Nucleus accumbens (tissue), 56 donors: ENCODE measurements at regions not wholly inside any gene's neighbourhood (a gene's known extent, or its start where the extent isn't known, plus 50 kb on each side); places are given as distances from the start of the nearest gene placed in this dataset.
A peak's percentile ranks its signal among the peaks of the same experiment; 100 is the strongest.
"Not testable (repeated sequence)": the region's sequence is repeated elsewhere in the genome, so short reads cannot be mapped to it uniquely, and the experiment has no call there.

Source experiments
- DNase-seq, 56 donors: peaks; one replicate each; lab custom pipeline; 2025; lab: John Stamatoyannopoulos, UW

DNA sequence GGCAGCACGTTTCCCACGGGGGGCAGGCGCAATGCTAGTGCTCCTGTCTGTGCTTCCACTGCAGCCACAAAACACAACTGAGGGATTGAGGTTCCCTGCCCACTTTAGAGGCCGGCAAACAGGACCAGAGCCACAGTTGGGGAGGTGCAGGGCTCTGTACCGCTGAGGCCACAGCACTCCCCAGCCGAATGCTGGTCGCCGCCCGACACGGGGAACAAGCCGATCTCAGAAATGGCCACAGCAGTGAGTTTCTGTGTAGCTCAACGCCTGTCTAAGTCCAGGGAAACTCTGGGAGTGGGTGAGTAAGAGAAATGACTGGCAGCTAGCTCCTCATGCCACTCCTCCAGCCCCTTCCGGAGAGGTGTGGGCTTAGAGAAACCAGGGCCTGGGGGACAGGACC is 194.0 kb upstream of the VWC2 start:
- no peak for DNase-seq

- DNase-seq, result no peak
Measured at GRCh38 chr7:49580000-49580399, 193.4 kb upstream of the VWC2 start.

GRCh38 chr7:49580761-49581160 is 192.7 kb upstream of the VWC2 start:
- no peak for DNase-seq

GRCh38 chr7:49583440-49583839 is 190.0 kb upstream of the VWC2 start:
- DNase-seq, result no peak

DNA sequence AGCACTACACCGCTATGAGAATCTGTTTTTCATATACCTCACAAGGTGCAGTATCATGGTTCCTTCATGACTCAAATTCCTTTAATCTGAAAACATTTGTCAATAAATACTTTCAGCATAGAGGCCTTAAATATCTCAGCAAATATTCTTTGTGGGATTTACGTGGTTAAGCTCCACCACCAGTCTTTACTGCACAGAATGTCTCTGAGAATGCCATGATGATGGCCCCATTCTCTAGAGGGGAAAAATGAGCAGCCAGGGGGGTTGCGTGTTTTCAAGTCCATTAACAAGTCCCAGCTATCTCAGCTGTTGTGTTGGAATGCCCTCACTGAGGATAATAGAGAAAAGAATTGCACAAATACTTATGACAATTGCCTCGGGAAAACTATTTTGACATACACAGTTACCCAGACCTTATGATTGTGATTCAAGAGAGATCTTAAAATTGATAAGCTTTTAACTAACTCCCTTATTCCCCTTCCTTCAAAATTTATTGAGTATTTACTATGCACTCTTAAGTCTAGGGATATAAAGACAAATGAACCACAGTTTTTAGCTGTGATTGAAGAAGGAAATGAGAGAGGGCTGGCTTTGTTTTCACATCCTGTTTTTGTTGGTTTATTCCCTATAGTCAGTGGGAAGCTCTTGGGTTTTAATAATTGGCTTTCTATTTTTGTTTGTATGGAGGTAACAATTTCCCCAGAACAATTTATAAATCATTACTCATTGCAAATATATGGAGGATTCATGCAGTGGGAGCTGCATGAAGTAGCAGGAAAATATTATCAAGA is 176.5 kb upstream of the VWC2 start:
- DNase-seq, result no peak

- no peak for DNase-seq
Measured at GRCh38 chr7:49597805-49598204, 175.6 kb upstream of the VWC2 start.

- no peak for DNase-seq
Measured at GRCh38 chr7:49611951-49612350, 161.5 kb upstream of the VWC2 start.

DNA sequence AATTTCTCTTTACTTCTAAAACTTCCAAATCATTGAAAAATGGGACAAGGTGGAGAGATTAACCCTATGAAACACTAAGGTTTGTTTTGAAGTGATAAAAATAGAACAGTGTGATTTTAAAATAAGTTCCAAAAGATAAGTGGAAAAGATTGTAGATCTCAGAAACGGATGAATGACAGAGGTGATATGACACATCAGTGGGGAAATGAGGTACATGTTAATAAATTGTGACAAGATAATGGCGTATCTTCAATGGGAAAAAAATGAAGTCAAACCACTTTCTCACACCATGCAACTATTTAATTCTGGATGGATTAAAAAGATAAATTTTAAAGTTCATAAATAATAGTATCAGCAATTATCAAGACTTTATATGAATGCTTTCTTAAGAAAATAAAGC is 159.7 kb upstream of the VWC2 start:
- no peak for DNase-seq

DNA sequence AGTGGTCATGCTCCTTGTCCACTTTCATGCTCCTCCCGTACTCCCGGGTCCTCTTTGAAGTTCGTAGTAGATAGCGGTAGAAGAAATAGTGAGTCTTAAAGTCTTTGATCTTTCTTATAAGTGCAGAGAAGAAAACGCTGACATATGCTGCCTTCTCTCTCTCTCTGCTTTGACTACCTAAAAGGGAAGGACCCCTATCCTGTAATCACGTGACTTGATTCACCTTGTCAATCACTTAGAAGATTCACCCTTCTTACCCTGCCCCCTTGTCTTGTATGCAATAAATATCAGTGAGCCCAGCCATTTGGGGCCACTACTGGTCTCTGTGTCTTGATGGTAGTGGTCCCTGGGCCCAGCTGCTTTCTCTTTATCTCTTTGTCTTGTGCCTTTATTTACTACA is 158.5 kb upstream of the VWC2 start:
- DNase-seq, result not testable (repeated sequence)

DNA sequence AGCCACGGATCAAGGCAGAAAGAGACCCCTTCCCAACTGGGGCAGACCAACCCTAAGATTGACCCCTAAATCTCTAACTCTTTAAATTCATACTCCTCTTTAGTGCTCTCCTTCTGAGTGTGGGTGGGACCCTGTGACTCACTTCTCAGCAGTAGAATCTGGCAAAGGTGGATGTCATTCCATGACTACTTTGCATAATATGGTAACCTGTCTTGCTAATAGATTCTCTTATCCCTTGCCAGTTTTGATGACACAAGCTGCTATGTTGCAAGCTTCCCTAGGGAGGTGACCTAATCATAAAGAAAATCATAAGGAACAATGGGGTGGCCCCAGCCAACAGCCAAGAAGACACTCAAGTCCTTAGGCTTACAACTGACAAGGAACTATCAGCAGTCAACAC is 155.4 kb upstream of the VWC2 start:
- DNase-seq, result no peak

DNA sequence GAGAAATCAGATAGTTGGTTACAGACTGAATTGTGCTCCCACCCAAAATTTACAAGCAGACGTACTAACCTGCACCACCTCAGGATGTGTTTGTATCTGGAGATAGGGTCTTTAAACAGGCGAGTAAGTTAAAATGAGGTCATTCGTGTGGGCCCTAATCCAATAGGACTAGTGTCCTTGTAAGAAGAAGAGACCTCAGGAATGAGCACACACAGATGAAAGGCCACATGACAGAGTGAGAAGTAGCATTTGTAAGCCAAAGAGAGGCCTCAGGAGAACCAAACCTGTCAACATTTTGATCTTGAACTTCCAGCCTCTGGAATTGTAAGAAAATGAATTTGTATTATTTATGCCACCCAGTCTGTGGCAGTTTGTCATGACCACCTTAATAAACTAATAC is 149.5 kb upstream of the VWC2 start:
- DNase-seq, result no peak

GRCh38 chr7:49624611-49625010 is 148.8 kb upstream of the VWC2 start:
- DNase-seq, result no peak

GRCh38 chr7:49630513-49630912 is 142.9 kb upstream of the VWC2 start:
- DNase-seq, result no peak

DNA sequence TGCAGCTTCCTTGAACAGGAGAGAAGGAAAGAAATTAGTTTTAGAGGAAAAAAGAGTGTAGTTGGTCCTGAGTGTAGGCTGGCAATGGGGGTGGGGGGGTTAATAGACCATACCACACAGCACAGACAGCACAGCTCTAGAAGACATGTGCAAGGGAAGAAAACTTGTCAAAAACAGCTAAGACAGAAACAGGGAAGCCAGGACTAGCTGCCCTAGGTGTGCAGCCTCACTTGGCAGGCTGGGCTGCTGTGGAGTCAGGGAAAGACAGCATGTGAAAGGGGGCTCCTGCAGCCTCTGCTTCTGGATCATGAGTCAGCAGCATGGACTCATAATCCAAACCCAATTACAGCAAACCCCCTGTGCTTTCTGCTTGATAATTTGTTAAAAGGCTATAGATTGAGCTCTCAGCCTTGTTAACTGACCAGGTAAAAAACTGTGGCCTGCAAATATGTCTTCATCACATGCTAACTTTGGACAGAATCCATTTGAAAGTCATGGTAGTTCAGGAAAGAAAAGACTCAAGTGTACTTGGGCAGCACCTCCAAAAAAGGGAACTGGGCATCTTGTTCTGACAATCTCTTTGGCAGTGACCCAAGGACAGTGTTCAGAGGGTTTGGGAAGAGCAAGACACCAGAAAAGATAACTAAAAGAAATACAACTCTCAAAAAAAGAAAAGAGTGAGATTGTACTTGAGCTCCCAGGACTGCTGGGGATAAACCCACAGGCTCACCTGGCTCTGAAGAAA is 142.2 kb upstream of the VWC2 start:
- DNase-seq, result no peak

GRCh38 chr7:49631960-49632359 is 141.5 kb upstream of the VWC2 start:
- DNase-seq, result no peak

DNA sequence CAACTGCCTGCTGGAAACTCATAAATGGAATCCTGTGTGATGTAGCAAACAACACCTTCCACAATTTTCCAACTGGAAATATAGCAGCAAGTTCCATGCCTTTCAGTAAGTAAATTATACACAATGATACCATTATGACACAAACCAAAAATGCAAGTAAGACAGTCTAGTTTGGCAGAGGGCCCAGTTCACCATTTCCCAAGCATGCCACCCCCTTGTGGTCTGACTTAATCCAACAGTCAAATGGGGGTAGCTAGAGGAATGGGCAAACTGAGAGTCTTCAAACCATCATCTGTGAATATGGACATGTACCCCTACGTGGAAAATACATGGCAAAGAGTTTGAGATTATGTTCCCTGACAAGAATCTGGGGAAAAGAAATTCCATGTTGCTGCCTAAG is 137.6 kb upstream of the VWC2 start:
- DNase-seq, result no peak

DNA sequence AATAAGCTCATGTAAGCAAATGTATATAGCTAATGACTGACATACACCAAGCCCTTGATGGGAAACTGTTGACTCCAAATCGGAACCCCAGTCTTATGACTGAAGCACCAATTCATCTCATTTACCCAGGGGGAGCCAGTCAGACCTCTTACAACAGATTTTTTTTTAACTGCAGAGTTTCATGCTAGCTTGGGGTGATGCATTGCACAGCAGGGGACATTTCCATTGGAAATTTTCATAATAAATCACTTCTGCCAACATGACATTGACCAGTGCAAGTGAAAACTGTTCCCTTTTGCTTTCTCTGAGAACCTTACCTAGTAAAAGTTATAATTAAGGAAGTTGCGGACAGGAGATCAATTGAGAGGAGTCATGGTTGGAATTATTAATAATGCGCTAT is 137.0 kb upstream of the VWC2 start:
- DNase-seq, result no peak

- DNase-seq, result no peak
Measured at GRCh38 chr7:49638166-49638565, 135.3 kb upstream of the VWC2 start.

GRCh38 chr7:49639068-49639593 is 134.3 kb upstream of the VWC2 start:
- DNase-seq, result no peak

GRCh38 chr7:49639808-49640207 is 133.6 kb upstream of the VWC2 start:
- DNase-seq, result no peak

DNA sequence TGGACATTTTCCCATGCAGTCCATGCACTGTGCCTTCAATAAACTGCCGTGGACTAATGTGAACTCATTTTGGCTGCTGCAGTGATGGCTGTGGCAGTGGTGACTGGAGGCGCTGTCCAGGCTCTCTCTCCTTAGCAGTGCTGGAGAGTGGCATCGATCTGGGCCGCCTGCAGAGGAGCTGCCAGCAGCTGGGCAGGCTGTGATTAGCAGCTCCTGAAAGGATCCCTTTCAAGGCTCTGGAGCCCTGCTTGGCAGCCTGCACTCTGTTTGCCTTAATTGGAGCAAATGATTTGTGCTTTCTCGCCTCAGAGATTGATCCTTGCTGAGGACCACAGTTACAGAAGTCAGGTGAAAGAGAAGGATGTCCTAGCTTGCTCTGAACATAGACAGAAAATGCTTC is 130.1 kb upstream of the VWC2 start:
- DNase-seq, result peak in 38 of 56 donors; percentile 4 to 74 (median 24)

DNA sequence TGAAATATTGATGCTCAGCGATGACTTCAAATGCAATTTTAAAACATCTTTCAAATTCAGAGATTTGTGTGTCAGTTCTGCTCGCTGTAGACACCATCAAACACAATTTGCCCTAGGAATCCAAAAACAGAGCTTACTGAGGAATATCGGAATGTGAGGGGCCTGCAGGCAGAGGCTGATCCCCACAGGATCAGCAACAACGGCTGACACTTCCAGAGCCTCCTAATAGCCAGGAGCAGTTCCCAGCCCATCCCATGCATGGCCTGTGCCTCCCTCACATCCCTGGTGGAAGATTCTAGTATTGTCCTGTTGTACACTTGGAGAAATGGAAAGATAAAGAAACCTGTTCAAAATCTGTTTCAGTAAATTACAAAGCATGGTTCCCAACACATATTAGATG is 129.7 kb upstream of the VWC2 start:
- no peak for DNase-seq
